ENCODE measurements at regions not wholly inside any gene's neighbourhood (a gene's known extent, or its start where the extent isn't known, plus 50 kb on each side); places are given as distances from the start of the nearest gene placed in this dataset.

DNA sequence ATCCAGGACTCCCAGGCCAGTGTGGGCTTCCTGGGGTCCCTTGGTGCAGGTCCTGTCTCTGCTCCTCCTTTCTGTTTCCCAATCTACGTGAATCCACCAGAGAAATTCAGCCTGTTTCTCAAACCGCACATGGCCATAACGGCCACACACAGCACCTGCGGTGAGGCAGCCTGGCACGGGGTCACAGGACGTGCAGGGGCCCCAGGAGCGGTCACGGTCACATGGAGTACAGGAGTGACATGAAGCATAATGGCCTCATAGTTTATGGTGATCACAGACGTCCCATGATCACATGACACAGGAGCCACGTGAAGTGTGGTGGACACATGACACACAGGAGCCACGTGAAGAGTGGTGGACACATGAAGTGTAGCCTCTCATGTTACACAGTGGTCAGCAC is 248.5 kb upstream of the IRX4 start:
- TF ChIP-seq EZH2 (IDR thresholded peaks at IDR 0.05; ENCODE audit: low read depth, low read length, severe bottlenecking) (no peak), POLR2AphosphoS5 (IDR thresholded peaks at IDR 0.05; ENCODE audit: low read depth, low read length) (no peak), ATF2 (IDR thresholded peaks at IDR 0.05; ENCODE audit: low read length) (no peak), MAFK (IDR thresholded peaks at IDR 0.05; ENCODE audit: low read depth, low read length) (no peak), HDAC2 (IDR thresholded peaks at IDR 0.05; ENCODE audit: borderline replicate concordance in 1 of 2, low read depth in 2 of 2, low read length in 2 of 2) (no peak), POLR2A (IDR thresholded peaks at IDR 0.05; ENCODE audit: control extremely low read depth in 1 of 2, low read depth in 2 of 2, low read length in 2 of 2) (no peak), EP300 (IDR thresholded peaks at IDR 0.05; ENCODE audit: borderline replicate concordance in 1 of 2, low read depth in 2 of 2, low read length in 2 of 2) (no peak), CTCF (IDR thresholded peaks at IDR 0.05; ENCODE audit: control extremely low read depth in 1 of 3, insufficient read depth in 1 of 3, low read depth in 1 of 3, low read length in 3 of 3) (no peak)

All from H1 (cell line).